D721Med (cell line): ENCODE measurements at regions not wholly inside any gene's neighbourhood (a gene's known extent, or its start where the extent isn't known, plus 50 kb on each side); places are given as distances from the start of the nearest gene placed in this dataset.
A peak's percentile ranks its signal among the peaks of the same experiment; 100 is the strongest.
"Not testable (repeated sequence)": the region's sequence is repeated elsewhere in the genome, so short reads cannot be mapped to it uniquely, and the experiment has no call there.

Experiments used
- DNase-seq: peaks from one replicate; pipeline ENCODE4 v3.0.0; 2011; ENCODE audit warnings: low spot score; ENCODE audit not compliant: insufficient read length
- FAIRE-seq: peaks from 2 replicates; lab custom pipeline; 2011; peaks lifted over from hg19 to GRCh38; lab: Jason Lieb, UNC
- CTCF ChIP-seq: IDR thresholded peaks from 2 replicates; pipeline ENCODE4 v1.5.1; 2012; ENCODE audit warnings: mild to moderate bottlenecking, control low read depth; ENCODE audit not compliant: insufficient read depth; ENCODE audit errors: missing control alignments

GRCh38 chr7:121531175-121532070 is 135.3 kb upstream of the FAM3C start:
- DNase-seq, result no peak
- peak; percentile 86 for FAIRE-seq

GRCh38 chr7:121530227-121531174 is 134.4 kb upstream of the FAM3C start:
- DNase-seq (no peak), FAIRE-seq (no peak)
- no peak for TF ChIP-seq CTCF

More at GRCh38 chr7:121531175-121532070, 135.3 kb upstream of the FAM3C start:
- TF ChIP-seq CTCF, result no peak

- DNase-seq (no peak), FAIRE-seq (no peak)
- no peak for TF ChIP-seq CTCF
These were observed 132.9 kb upstream of the FAM3C start for GRCh38 chr7:121529003-121529402.

GRCh38 chr7:121526210-121526609 is 130.1 kb upstream of the FAM3C start:
- not testable (repeated sequence) for DNase-seq, FAIRE-seq

GRCh38 chr7:121525155-121525819 is 129.2 kb upstream of the FAM3C start:
- DNase-seq, result no peak
- TF ChIP-seq CTCF, result no peak
- no peak for FAIRE-seq

GRCh38 chr7:121521711-121522400 is 125.7 kb upstream of the FAM3C start:
- no peak for TF ChIP-seq CTCF
- DNase-seq (no peak), FAIRE-seq (no peak)
